Forelimb muscle (tissue), 1 donor: ENCODE measurements at regions not wholly inside any gene's neighbourhood (a gene's known extent, or its start where the extent isn't known, plus 50 kb on each side); places are given as distances from the start of the nearest gene placed in this dataset.

Experiments
- DNase-seq: peaks from one replicate; pipeline ENCODE4 v3.0.0-alpha.2; 2013; ENCODE audit warnings: low read depth

GRCh38 chr13:109644956-109645355 is 141.4 kb downstream of the IRS2 start:
- DNase-seq = no peak

GRCh38 chr13:109644069-109644750 is 142.2 kb downstream of the IRS2 start:
- no peak for DNase-seq

- no peak for DNase-seq
Measured at GRCh38 chr13:109642358-109642757, 144.0 kb downstream of the IRS2 start.

- no peak for DNase-seq
Measured at GRCh38 chr13:109636736-109637135, 149.6 kb downstream of the IRS2 start.

GRCh38 chr13:109631069-109631468 is 155.3 kb downstream of the IRS2 start:
- DNase-seq = no peak

- no peak for DNase-seq
Measured at GRCh38 chr13:109630271-109630670, 156.1 kb downstream of the IRS2 start.

GRCh38 chr13:109629737-109630136 is 156.6 kb downstream of the IRS2 start:
- no peak for DNase-seq

GRCh38 chr13:109628251-109628699 is 158.1 kb downstream of the IRS2 start:
- no peak for DNase-seq

GRCh38 chr13:109627649-109628048 is 158.7 kb downstream of the IRS2 start:
- DNase-seq = no peak

- DNase-seq = no peak
Measured at GRCh38 chr13:109626386-109627171, 159.8 kb downstream of the IRS2 start.

GRCh38 chr13:109625156-109625555 is 161.2 kb downstream of the IRS2 start:
- no peak for DNase-seq

GRCh38 chr13:109622006-109622405 is 164.4 kb downstream of the IRS2 start:
- no peak for DNase-seq

GRCh38 chr13:109615721-109616420 is 170.5 kb downstream of the IRS2 start:
- DNase-seq = no peak

- DNase-seq = no peak
Measured at GRCh38 chr13:109611912-109612691, 174.3 kb downstream of the IRS2 start.

GRCh38 chr13:109610517-109610916 is 175.9 kb downstream of the IRS2 start:
- no peak for DNase-seq

- no peak for DNase-seq
Measured at GRCh38 chr13:109608503-109608902, 177.9 kb downstream of the IRS2 start.

- DNase-seq = no peak
Measured at GRCh38 chr13:109608059-109608458, 178.3 kb downstream of the IRS2 start.

GRCh38 chr13:109606520-109606919 is 179.9 kb downstream of the IRS2 start:
- DNase-seq = no peak

- DNase-seq = no peak
Measured at GRCh38 chr13:109605846-109606245, 180.5 kb downstream of the IRS2 start.

GRCh38 chr13:109604894-109605293 is 181.5 kb downstream of the IRS2 start:
- DNase-seq = no peak

GRCh38 chr13:109602356-109602755 is 184.0 kb downstream of the IRS2 start:
- no peak for DNase-seq
